NCI-H510A treated with DMSO at 0.1 percent for 48 hours (cell line): ENCODE measurements at regions not wholly inside any gene's neighbourhood (a gene's known extent, or its start where the extent isn't known, plus 50 kb on each side); places are given as distances from the start of the nearest gene placed in this dataset.
"Not testable (repeated sequence)": the region's sequence is repeated elsewhere in the genome, so short reads cannot be mapped to it uniquely, and the experiment has no call there.

Experiments used
- DNase-seq: peaks from one replicate; lab custom pipeline; 2025; lab: John Stamatoyannopoulos, UW

DNA sequence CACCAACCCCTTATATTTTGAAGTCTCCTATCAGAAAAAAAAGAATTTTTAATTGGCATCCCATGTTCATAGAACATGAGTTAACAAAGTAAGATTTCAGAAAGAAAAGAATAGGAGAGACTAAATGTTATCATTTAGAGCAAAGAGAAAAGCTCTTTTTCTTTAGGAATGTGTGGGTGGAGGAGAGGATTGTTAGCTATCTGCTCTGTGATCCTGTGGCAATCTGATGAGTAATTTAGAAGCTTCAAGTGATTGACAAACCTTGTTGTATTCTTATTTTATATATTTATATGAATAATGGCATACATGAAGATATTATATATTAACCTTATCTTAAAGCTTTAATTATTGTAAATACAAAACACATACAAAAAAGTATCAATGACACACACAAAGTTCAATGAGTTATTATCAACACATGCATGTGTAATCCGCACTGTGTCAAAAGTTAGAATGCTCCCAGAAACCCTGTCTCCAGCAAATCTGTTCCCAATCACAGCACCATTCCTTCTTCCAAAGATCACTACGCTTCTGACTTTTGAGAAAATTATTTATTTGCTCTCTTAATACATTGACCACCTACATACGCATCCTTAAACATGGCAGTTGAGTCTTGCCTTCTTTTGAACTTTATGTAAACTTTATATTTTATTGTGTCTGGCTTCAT, 907.4 kb downstream of the MCTP2 start:
- no peak for DNase-seq

DNA sequence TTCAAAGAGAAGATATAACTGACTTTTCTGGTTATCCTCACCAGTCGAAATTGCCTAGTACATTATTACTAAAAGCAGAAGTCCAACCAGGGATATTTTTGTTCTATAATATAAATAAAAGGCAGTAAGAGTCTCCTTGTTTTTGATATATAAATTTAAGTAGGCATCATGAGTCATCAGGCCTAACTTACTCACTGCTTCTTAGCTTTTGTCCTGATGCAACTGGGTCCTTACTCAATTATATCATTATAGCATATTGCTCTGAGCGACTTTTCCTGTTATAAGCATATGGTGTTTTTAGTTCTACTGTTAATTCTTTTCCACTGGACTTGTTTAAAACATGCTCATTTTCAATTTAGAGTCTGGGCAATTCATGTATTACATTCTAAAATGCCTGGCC, 910.1 kb downstream of the MCTP2 start:
- DNase-seq: no peak

GRCh38 chr15:95142531-95142930, 911.2 kb downstream of the MCTP2 start:
- no peak for DNase-seq

DNA sequence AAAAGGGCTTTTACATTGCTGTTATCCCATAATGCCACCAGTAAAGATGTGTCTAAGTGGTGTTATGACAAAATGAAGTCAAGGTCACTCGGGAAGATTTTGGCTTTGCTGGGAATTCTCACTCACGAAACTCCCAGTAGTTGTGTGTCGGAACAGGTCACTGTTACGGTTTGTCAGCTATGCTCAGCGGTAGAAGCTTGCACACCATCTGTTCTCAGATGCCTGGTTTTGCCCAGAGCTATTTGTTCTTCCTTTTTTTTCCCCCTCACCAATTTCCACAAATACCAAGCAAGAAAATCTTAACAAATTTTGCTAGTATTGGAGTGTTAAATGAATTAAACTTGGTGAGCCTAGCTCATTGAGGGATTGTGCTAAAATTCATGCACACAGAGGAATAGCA, 915.1 kb downstream of the MCTP2 start:
- no peak for DNase-seq

DNA sequence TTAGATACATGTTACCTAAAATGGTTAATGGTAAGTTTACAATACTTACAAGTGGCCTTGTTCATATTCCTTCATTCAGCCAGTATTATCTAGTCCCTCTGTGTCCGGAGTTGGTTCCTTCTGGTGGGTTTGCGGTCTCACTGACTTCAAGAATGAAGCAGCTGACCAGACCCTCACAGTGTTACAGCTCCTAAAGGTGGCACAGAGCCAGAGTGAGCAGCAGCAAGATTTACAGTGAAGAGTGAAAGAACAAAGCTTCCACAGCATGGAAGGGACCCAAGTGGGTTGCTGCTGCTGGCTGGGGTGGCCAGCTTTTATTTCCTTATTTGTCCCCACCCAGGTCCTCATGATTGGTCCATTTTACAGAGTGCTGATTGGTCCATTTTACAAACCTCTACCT, 916.8 kb downstream of the MCTP2 start:
- no peak for DNase-seq

- DNase-seq: no peak
Measured at GRCh38 chr15:95149036-95149435, 917.7 kb downstream of the MCTP2 start.

DNA sequence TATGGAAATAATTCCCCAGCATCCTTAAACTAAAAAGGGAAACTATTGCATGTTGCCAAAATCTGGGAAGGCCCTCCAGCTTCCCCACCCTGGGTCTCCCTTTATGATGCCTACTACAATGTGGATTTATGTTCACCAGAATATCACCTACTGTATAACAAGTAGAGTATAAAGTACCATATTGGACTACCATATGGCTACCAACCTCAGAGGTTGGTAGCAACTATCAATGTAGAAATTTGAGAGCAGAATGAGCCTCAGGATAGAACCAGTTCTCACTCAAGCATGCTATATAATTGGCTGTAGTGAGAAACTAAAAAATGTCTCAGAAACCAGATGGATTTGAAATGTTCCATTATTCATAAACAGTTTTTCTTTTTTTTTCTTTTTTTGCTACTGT, 918.4 kb downstream of the MCTP2 start:
- DNase-seq: no peak

DNA sequence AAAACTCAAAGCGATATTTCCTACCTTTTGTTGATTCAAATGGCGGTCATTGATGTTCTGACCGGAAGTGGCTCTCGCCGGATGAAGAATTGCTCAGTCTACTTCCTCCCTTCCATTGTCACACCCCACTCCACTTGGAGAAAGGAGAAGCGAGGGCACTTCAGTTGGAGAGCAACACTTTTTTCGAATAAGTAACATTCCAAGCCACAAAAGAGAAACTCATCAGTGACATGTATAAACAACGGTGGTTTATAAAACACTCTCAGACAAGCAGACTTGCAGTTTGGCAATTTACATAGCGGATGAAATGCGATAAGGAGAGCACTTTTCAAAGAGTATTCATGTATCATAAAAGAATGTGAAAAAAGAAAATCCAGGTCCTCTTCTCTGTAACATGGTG, 919.1 kb downstream of the MCTP2 start:
- DNase-seq: no peak

DNA sequence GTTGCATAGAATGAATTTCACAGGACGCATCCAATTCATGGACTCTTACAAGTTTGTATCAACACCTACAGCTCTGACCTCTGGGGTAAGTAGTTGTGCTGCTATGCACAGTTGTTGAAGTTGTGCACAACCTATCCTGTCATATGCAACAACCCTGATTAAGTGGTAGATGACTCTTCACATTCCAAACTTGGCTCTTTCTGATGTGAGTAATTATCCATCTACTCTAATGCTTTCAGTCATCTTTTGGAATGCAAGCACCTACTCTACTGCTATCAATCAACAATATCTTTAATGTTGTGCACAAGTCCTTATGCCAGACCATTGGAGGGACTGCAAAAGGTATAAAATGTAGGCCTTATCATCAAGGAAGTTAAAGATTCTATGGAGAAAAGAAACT, 921.4 kb downstream of the MCTP2 start:
- DNase-seq: no peak

- DNase-seq: not testable (repeated sequence)
Measured at GRCh38 chr15:95153201-95153600, 921.8 kb downstream of the MCTP2 start.

DNA sequence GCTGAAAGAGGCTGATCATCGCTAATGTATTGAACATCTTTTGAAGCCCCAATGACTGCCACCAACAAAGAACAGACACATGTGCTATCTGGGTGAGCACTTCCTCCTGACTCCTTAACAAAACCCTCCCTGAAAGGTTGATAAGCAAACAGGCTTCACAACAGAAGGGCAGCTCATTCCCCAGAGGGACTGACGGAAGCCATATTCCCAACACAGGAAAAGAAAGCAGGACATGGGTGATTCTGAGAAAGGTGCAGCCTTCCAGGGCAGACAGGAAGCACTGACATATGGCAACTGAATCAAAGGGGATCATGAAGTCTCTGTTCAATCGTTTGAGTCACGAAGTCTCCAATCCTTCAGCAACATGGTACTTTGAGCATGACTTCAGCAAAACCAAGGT, 929.0 kb downstream of the MCTP2 start:
- no peak for DNase-seq

- DNase-seq: no peak
Measured at GRCh38 chr15:95162069-95162468, 930.7 kb downstream of the MCTP2 start.

GRCh38 chr15:95162531-95162930, 931.2 kb downstream of the MCTP2 start:
- no peak for DNase-seq

DNA sequence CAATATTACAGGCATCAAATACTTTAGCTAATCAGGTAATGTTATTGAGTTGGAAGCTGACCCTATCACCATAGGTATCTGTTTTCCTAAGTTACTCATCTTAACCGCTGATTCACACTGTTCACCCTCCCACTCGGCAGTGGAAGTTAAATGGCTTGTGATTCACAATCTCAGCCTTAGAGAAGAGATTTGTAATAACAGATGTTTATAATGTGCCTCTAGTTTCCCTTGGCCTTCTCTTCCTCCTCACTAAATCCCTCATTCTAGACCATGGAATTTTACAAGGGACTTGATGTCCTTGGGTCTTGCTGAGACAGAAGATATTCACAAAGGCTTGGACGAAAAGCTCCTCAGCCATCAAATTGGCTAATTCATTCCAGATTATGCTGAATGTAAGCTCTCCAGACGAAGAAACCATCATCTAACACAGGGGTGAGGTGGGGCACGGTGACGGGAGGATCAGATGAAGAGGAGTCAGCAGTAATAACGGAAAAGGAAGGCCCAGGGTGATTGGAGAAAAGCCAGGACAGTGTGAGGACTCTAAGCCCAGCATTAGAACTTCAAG, 931.7 kb downstream of the MCTP2 start:
- no peak for DNase-seq

- no peak for DNase-seq
Measured at GRCh38 chr15:95168152-95168551, 936.8 kb downstream of the MCTP2 start.

- no peak for DNase-seq
Measured at GRCh38 chr15:95168951-95169431, 937.6 kb downstream of the MCTP2 start.

DNA sequence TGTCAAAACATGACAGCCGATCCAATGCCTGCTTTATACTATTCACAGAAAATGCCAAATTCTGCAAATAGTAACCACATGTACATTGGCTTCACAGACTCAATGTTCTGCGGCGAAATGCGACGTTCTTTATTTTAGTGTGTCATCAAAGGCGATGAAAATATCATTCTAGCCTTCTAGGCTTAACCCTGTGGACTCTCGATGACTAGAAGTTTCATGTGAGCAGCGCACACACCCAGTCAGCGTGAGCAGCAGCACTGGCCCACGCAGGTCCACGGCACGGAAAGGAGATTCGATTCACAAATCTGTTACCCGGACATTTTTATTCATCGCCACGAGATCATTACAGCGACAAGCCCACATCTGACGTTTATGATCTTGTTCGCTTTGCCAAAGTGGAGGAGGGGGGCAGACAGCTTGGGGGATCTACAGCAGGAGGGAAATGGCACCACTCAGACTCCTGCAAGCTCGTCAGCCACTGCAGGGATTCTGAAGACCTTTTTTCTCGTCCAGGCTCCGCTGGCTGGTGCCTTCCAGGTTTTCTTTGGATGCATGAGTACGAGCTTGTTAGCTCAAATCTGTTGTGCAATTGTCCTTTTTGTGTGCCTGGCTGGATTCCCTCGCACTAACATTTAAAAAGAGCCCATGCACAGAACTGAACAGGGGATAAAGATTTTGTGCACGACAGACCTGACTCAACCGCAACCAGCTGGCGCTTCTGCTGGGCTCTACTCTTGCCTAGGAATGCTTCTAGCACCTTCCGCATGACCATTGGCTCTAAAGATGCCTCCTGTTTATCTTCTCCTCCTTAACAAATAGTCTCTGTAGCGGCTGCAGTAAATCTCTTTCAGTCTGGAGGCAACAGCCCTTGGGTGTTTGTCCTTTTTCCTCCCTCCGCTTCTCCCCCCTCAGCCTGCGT, 938.4 kb downstream of the MCTP2 start:
- DNase-seq: no peak

GRCh38 chr15:95170561-95171380, 939.4 kb downstream of the MCTP2 start:
- DNase-seq: no peak

GRCh38 chr15:95171564-95171963, 940.2 kb downstream of the MCTP2 start:
- no peak for DNase-seq

DNA sequence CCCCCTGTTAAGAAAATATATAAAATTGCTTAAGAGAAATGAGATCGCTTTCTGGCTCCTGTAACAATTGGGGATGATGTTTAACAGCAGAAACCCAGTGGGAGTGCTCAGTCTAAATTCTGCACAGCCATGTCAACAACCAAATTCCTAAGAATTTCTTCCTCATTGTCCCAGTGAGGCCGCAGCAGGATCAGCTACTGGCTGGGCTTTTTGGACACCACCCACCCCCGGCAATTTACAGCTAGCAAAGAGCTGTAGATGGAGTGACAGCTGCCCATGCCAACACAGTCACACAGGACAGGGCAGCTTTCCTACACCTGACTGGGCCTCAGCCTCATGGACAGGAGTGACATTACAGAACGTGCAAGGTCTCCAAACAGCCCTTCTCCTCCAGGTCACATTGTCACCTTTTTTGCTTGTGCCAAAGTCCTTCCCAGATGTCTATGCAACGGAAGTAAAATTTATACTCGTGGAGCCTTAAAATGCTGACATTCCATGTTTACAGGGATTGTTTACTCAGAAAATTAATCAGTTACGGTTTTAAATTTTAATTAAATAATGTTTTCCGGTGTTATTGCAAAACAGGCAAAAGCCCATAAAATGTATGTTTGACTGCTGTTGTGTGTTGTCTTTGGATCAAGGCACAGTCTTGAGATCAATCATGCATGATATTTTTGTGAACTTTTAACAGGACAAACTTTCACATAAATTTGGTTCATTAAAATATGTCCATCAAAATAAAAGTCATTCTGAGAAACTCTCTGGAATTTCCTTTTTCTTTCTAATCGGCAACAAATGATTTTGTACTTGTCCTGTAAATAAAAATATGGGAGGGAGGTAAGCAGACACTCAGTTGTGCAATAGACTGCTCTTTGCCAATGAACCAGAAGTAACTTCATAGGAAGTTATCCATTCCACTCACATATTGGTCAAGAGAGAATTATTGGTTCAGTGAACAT, 943.2 kb downstream of the MCTP2 start:
- no peak for DNase-seq
